ENCODE measurements at regions not wholly inside any gene's neighbourhood (a gene's known extent, or its start where the extent isn't known, plus 50 kb on each side); places are given as distances from the start of the nearest gene placed in this dataset.

DNA sequence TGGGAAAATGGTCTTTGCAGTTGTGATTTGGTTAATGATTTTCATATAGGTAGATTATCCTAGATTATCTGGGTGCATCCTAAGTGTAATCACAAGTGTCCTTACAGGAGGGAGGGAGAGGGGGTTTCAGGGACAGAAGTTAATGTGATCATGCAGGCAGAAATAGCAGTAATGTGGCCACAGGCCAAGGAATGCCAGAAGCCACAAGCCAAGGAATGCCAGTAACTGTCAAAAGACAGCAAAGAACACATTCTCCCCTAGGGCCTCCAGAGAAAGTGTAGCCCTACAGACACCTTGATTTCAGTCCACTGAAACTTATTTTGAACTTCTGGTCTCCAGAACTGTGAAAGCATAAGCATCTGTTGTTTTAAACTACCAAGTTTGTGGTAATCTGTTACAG lies 2074.5 kb downstream of the MAT2B start:
- no peak overlapping the region for H3K9ac ChIP-seq
- no peak for DNase-seq
- H4K20me1 ChIP-seq (ENCODE audit: insufficient read depth): no peaks in the 10 kb centered on the region
- TF ChIP-seq EZH2 (IDR thresholded peaks at IDR 0.05; ENCODE audit: insufficient read depth, poor library complexity, severe bottlenecking): no peak
- no peak for TF ChIP-seq EZH2phosphoT487 (IDR thresholded peaks at IDR 0.05; ENCODE audit: insufficient read depth, low read depth)
- no peaks in the 10 kb centered on the region for H3F3A ChIP-seq (ENCODE audit: insufficient read depth)
- no peak overlapping the region for H3K4me2 ChIP-seq (ENCODE audit: unreplicated experiment)
- no peak overlapping the region for H3K4me3 ChIP-seq
- H3K27me3 ChIP-seq (replicated peaks; ENCODE audit: insufficient read depth): no peaks in the 10 kb centered on the region
- H2AFZ ChIP-seq: no peak overlapping the region
- in situ Hi-C loops (cut with MboI): no loop called here
- no peaks in the 10 kb centered on the region for H3K79me2 ChIP-seq (ENCODE audit: insufficient read depth)
- no peaks in the 10 kb centered on the region for H3K9me2 ChIP-seq (ENCODE audit: insufficient read depth)
- H3K4me1 ChIP-seq (ENCODE audit: insufficient read depth): no peaks in the 10 kb centered on the region
- H3K27ac ChIP-seq: no peak overlapping the region
- H3K36me3 ChIP-seq (ENCODE audit: low read depth): no peaks in the 10 kb centered on the region
- no peaks in the 10 kb centered on the region for H3K9me3 ChIP-seq (ENCODE audit: low read depth)

DNA sequence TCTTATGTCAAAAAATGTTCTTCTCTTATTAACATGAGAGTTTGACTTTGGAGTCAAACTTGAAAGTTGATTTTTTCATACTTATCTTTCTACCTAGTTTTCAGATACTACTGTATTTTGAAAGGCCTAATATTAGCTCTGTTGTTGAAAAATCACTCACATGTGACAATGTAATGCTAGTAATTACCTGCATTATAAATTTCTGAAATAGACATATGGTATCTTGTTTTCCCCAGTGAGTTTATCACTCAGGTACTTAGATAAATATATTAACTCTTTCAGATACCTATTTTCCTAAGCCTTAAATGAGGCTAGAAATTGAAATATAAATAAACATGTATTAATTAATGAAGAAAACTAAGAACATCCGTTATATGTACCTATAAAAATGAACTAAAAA lies 2089.3 kb downstream of the MAT2B start:
- in situ Hi-C loops (cut with MboI): no loop called here
- WGBS, 2 experiments (ENCODE audit: low coverage in 1 of 2, low lambda C conversion rate in 2 of 2, missing lambda C conversion rate in 2 of 2): 17 to 26% methylated on average over 1 of the region's 1 CpG
- no peak for DNase-seq
- Histone ChIP-seq H2AFZ (no peak overlapping the region), H3F3A (ENCODE audit: insufficient read depth) (no peaks in the 10 kb centered on the region), H4K20me1 (ENCODE audit: insufficient read depth) (no peaks in the 10 kb centered on the region), H3K4me2 (ENCODE audit: unreplicated experiment) (no peak overlapping the region), H3K4me3 (no peak overlapping the region), H3K36me3 (ENCODE audit: low read depth) (no peaks in the 10 kb centered on the region), H3K9me2 (ENCODE audit: insufficient read depth) (no peaks in the 10 kb centered on the region), H3K27ac (no peak overlapping the region), H3K9me3 (ENCODE audit: low read depth) (no peaks in the 10 kb centered on the region), H3K9ac (no peak overlapping the region), H3K79me2 (ENCODE audit: insufficient read depth) (no peaks in the 10 kb centered on the region), H3K4me1 (ENCODE audit: insufficient read depth) (no peaks in the 10 kb centered on the region), H3K27me3 (replicated peaks; ENCODE audit: insufficient read depth) (no peaks in the 10 kb centered on the region)
- TF ChIP-seq EZH2 (IDR thresholded peaks at IDR 0.05; ENCODE audit: insufficient read depth, poor library complexity, severe bottlenecking) (no peak), EZH2phosphoT487 (IDR thresholded peaks at IDR 0.05; ENCODE audit: insufficient read depth, low read depth) (no peak)

GRCh38 chr5:165602529-165602928 lies 2097.1 kb downstream of the MAT2B start:
- 27 to 33% methylated on average over 8 of the region's 8 CpGs for WGBS, 2 experiments (ENCODE audit: low coverage in 1 of 2, low lambda C conversion rate in 2 of 2, missing lambda C conversion rate in 2 of 2)
- Histone ChIP-seq H3K27ac (no peak overlapping the region), H4K20me1 (ENCODE audit: insufficient read depth) (no peaks in the 10 kb centered on the region), H3F3A (ENCODE audit: insufficient read depth) (no peaks in the 10 kb centered on the region), H3K4me1 (ENCODE audit: insufficient read depth) (no peaks in the 10 kb centered on the region), H3K9me2 (ENCODE audit: insufficient read depth) (no peaks in the 10 kb centered on the region), H3K79me2 (ENCODE audit: insufficient read depth) (no peaks in the 10 kb centered on the region), H3K9me3 (ENCODE audit: low read depth) (no peaks in the 10 kb centered on the region), H3K4me3 (no peak overlapping the region), H3K36me3 (ENCODE audit: low read depth) (no peaks in the 10 kb centered on the region), H2AFZ (no peak overlapping the region), H3K4me2 (ENCODE audit: unreplicated experiment) (no peak overlapping the region), H3K9ac (no peak overlapping the region), H3K27me3 (replicated peaks; ENCODE audit: insufficient read depth) (no peaks in the 10 kb centered on the region)
- no peak for DNase-seq
- TF ChIP-seq EZH2 (IDR thresholded peaks at IDR 0.05; ENCODE audit: insufficient read depth, poor library complexity, severe bottlenecking): no peak
- no peak for TF ChIP-seq EZH2phosphoT487 (IDR thresholded peaks at IDR 0.05; ENCODE audit: insufficient read depth, low read depth)
- in situ Hi-C loops (cut with MboI): no loop called here

- no peaks in the 10 kb centered on the region for H3K9me2 ChIP-seq (ENCODE audit: insufficient read depth)
- no peaks in the 10 kb centered on the region for H3F3A ChIP-seq (ENCODE audit: insufficient read depth)
- DNase-seq: no peak
- no peaks in the 10 kb centered on the region for H3K9me3 ChIP-seq (ENCODE audit: low read depth)
- no peak overlapping the region for H3K4me2 ChIP-seq (ENCODE audit: unreplicated experiment)
- H3K27me3 ChIP-seq (replicated peaks; ENCODE audit: insufficient read depth): no peaks in the 10 kb centered on the region
- H3K4me1 ChIP-seq (ENCODE audit: insufficient read depth): no peaks in the 10 kb centered on the region
- H4K20me1 ChIP-seq (ENCODE audit: insufficient read depth): no peaks in the 10 kb centered on the region
- H3K27ac ChIP-seq: no peak overlapping the region
- in situ Hi-C loops (cut with MboI): no loop called here
- H2AFZ ChIP-seq: no peak overlapping the region
- H3K4me3 ChIP-seq: no peak overlapping the region
- no peaks in the 10 kb centered on the region for H3K79me2 ChIP-seq (ENCODE audit: insufficient read depth)
- TF ChIP-seq EZH2 (IDR thresholded peaks at IDR 0.05; ENCODE audit: insufficient read depth, poor library complexity, severe bottlenecking): no peak
- TF ChIP-seq EZH2phosphoT487 (IDR thresholded peaks at IDR 0.05; ENCODE audit: insufficient read depth, low read depth): no peak
- 68 to 71% methylated on average over 10 to 12 of the region's 12 CpGs for WGBS, 2 experiments (ENCODE audit: low coverage in 1 of 2, low lambda C conversion rate in 2 of 2, missing lambda C conversion rate in 2 of 2)
- no peaks in the 10 kb centered on the region for H3K36me3 ChIP-seq (ENCODE audit: low read depth)
- no peak overlapping the region for H3K9ac ChIP-seq
These were observed 2101.6 kb downstream of the MAT2B start for GRCh38 chr5:165607026-165607425.

DNA sequence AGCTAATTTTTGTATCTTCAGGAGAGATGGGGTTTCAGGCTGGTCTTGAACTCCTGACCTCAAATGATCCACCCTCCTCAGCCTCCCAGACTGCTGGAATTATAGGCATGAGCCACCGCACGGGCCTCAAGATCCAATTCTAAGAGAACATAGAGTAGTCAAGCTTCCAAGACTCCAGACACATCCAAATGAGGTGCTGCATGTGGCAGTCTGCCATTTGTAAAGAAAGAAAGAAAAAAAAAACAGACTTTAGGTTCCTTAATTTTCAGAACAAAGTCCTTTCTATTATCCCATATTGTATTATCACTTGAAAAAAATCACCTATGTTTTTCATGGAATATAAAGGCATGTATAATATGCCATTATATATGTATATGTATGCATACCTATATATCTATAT lies 2104.5 kb downstream of the MAT2B start:
- TF ChIP-seq EZH2phosphoT487 (IDR thresholded peaks at IDR 0.05; ENCODE audit: insufficient read depth, low read depth) (no peak), EZH2 (IDR thresholded peaks at IDR 0.05; ENCODE audit: insufficient read depth, poor library complexity, severe bottlenecking) (no peak)
- H3K27ac ChIP-seq: no peak overlapping the region
- DNase-seq: no peak
- H3K36me3 ChIP-seq (ENCODE audit: low read depth): no peaks in the 10 kb centered on the region
- no peaks in the 10 kb centered on the region for H3F3A ChIP-seq (ENCODE audit: insufficient read depth)
- no peaks in the 10 kb centered on the region for H4K20me1 ChIP-seq (ENCODE audit: insufficient read depth)
- H3K79me2 ChIP-seq (ENCODE audit: insufficient read depth): no peaks in the 10 kb centered on the region
- H3K27me3 ChIP-seq (replicated peaks; ENCODE audit: insufficient read depth): no peaks in the 10 kb centered on the region
- in situ Hi-C loops (cut with MboI): no loop called here
- no peak overlapping the region for H3K4me3 ChIP-seq
- H3K9ac ChIP-seq: no peak overlapping the region
- no peaks in the 10 kb centered on the region for H3K9me2 ChIP-seq (ENCODE audit: insufficient read depth)
- no peak overlapping the region for H2AFZ ChIP-seq
- H3K9me3 ChIP-seq (ENCODE audit: low read depth): no peaks in the 10 kb centered on the region
- 4 to 5% methylated on average over 2 of the region's 2 CpGs for WGBS, 2 experiments (ENCODE audit: low coverage in 1 of 2, low lambda C conversion rate in 2 of 2, missing lambda C conversion rate in 2 of 2)
- no peak overlapping the region for H3K4me2 ChIP-seq (ENCODE audit: unreplicated experiment)
- no peaks in the 10 kb centered on the region for H3K4me1 ChIP-seq (ENCODE audit: insufficient read depth)
